H9 (cell line): ENCODE measurements at regions not wholly inside any gene's neighbourhood (a gene's known extent, or its start where the extent isn't known, plus 50 kb on each side); places are given as distances from the start of the nearest gene placed in this dataset.

ENCODE experiments used
- DNase-seq: peaks from one replicate; pipeline ENCODE4 v3.0.0-alpha.2; 2017
- H2AFZ ChIP-seq: one replicate; pipeline ENCODE4 v1.6.1; 2013; ENCODE audit warnings: mild to moderate bottlenecking, low read length, control low read depth, moderate library complexity
- H2AK5ac ChIP-seq: 2 replicates; pipeline ENCODE4 v1.6.1; 2013; ENCODE audit warnings: low read length, control low read depth, mixed read lengths; ENCODE audit not compliant: insufficient read length
- H2BK120ac ChIP-seq: one replicate; pipeline ENCODE4 v1.6.1; 2013; ENCODE audit warnings: low read depth, mild to moderate bottlenecking, low read length, control low read depth, inconsistent platforms; ENCODE audit not compliant: poor library complexity, severe bottlenecking
- H2BK12ac ChIP-seq: 2 replicates; pipeline ENCODE4 v1.6.1; 2013; ENCODE audit warnings: low read length, control low read depth, mixed read lengths, low read depth; ENCODE audit not compliant: insufficient read length
- H2BK15ac ChIP-seq: 2 replicates; pipeline ENCODE4 v1.6.1; 2013; ENCODE audit warnings: low read depth, low read length, control low read depth
- H2BK20ac ChIP-seq: one replicate; pipeline ENCODE4 v1.6.1; 2013; ENCODE audit warnings: low read depth, mild to moderate bottlenecking, low read length, control low read depth, inconsistent platforms; ENCODE audit not compliant: poor library complexity, severe bottlenecking
- H2BK5ac ChIP-seq: 2 replicates; pipeline ENCODE4 v1.6.1; 2013; ENCODE audit warnings: low read length, control low read depth, mixed read lengths; ENCODE audit not compliant: insufficient read length
- H3K14ac ChIP-seq: 2 replicates; pipeline ENCODE4 v1.6.1; 2013; ENCODE audit warnings: low read length, control low read depth; ENCODE audit not compliant: insufficient read depth
- H3K18ac ChIP-seq: 2 replicates; pipeline ENCODE4 v1.6.1; 2013; ENCODE audit warnings: low read depth, mild to moderate bottlenecking, mixed read lengths, low read length, control low read depth; ENCODE audit not compliant: insufficient read length
- H3K23ac ChIP-seq: 2 replicates; pipeline ENCODE4 v1.6.1; 2013; ENCODE audit warnings: low read length, control low read depth, mixed read lengths, low read depth; ENCODE audit not compliant: insufficient read length
- H3K23me2 ChIP-seq: 2 replicates; pipeline ENCODE4 v1.6.1; 2013; ENCODE audit warnings: low read depth, mild to moderate bottlenecking, mixed read lengths, low read length, control low read depth; ENCODE audit not compliant: insufficient read length, poor library complexity, severe bottlenecking
- H3K27ac ChIP-seq: 2 replicates; pipeline ENCODE4 v1.5.1; 2013; ENCODE audit warnings: low read length, control low read depth, mixed read lengths, low read depth; ENCODE audit not compliant: insufficient read length
- H3K27me3 ChIP-seq: 2 replicates; pipeline ENCODE4 v1.6.1; 2013; ENCODE audit warnings: low read length, control low read depth, inconsistent platforms; ENCODE audit not compliant: insufficient read depth
- H3K4ac ChIP-seq: 2 replicates; pipeline ENCODE4 v1.6.1; 2013; ENCODE audit warnings: low read depth, mild to moderate bottlenecking, control low read depth, inconsistent platforms, low read length, moderate library complexity
- H3K4me1 ChIP-seq: 2 replicates; pipeline ENCODE4 v1.6.1; 2013; ENCODE audit warnings: low read length, control low read depth, inconsistent platforms; ENCODE audit not compliant: insufficient read depth
- H3K4me2 ChIP-seq: 2 replicates; pipeline ENCODE4 v1.6.1; 2013; ENCODE audit warnings: low read length, control low read depth, mixed read lengths; ENCODE audit not compliant: insufficient read length, insufficient read depth
- H3K56ac ChIP-seq: 2 replicates; pipeline ENCODE4 v1.6.1; 2013; ENCODE audit warnings: low read depth, mild to moderate bottlenecking, mixed read lengths, low read length, control low read depth; ENCODE audit not compliant: insufficient read length
- H3K79me1 ChIP-seq: 2 replicates; pipeline ENCODE4 v1.6.1; 2013; ENCODE audit warnings: low read depth, mild to moderate bottlenecking, moderate library complexity, low read length, control low read depth, inconsistent platforms; ENCODE audit not compliant: insufficient read depth, poor library complexity, severe bottlenecking
- H3K79me2 ChIP-seq: 2 replicates; pipeline ENCODE4 v1.6.1; 2013; ENCODE audit warnings: low read length, control low read depth, inconsistent platforms; ENCODE audit not compliant: insufficient read depth
- H3K9ac ChIP-seq: 2 replicates; pipeline ENCODE4 v1.6.1; 2013; ENCODE audit warnings: low read length, control low read depth, mixed read lengths; ENCODE audit not compliant: insufficient read length; ENCODE audit errors: extremely low read depth
- H3K9me3 ChIP-seq: one replicate; pipeline ENCODE4 v1.6.1; 2013; ENCODE audit warnings: low read depth, low read length, inconsistent platforms; ENCODE audit not compliant: control insufficient read depth
- H3T11ph ChIP-seq: one replicate; pipeline ENCODE4 v1.6.1; 2013; ENCODE audit warnings: mild to moderate bottlenecking, low read length, control low read depth, inconsistent platforms
- H4K20me1 ChIP-seq: one replicate; pipeline ENCODE4 v1.6.1; 2013; ENCODE audit not compliant: control insufficient read depth, insufficient read length, insufficient read depth
- H4K5ac ChIP-seq: 2 replicates; pipeline ENCODE4 v1.6.1; 2013; ENCODE audit warnings: low read depth, mild to moderate bottlenecking, mixed read lengths, low read length, control low read depth; ENCODE audit not compliant: insufficient read length
- H4K8ac ChIP-seq: replicated peaks from 2 replicates; pipeline ENCODE4 v1.6.1; 2013; ENCODE audit warnings: low read length, control low read depth, mixed read lengths, low read depth; ENCODE audit not compliant: insufficient read length
- H4K91ac ChIP-seq: 2 replicates; pipeline ENCODE4 v1.6.1; 2013; ENCODE audit warnings: low read depth, mild to moderate bottlenecking, moderate library complexity, mixed read lengths, low read length, control low read depth; ENCODE audit not compliant: insufficient read length
- H3K27ac Mint-ChIP-seq, 3 experiments: 2 replicates in 2 of 3; 3 replicates in 1 of 3; pipeline ENCODE4 v1.8.0; 2020 to 2021; ENCODE audit warnings: mixed read lengths in 3 of 3, mild to moderate bottlenecking in 1 of 3, moderate library complexity in 1 of 3
- H3K27me3 Mint-ChIP-seq: 2 replicates; pipeline ENCODE4 v1.8.0; 2021; ENCODE audit warnings: low read depth, mild to moderate bottlenecking, moderate library complexity, mixed read lengths
- H3K36me3 Mint-ChIP-seq, 3 experiments: 2 replicates in 2 of 3; 3 replicates in 1 of 3; pipeline ENCODE4 v1.8.0; 2020 to 2021; ENCODE audit warnings: low read depth in 3 of 3, mixed read lengths in 3 of 3; ENCODE audit not compliant: insufficient read depth in 1 of 3
- H3K4me1 Mint-ChIP-seq, 2 experiments: 2 replicates each; pipeline ENCODE4 v1.8.0; 2020; ENCODE audit warnings: mixed read lengths in 2 of 2
- H3K4me3 Mint-ChIP-seq, 2 experiments: 2 replicates in 1 of 2; 3 replicates in 1 of 2; pipeline ENCODE4 v1.8.0; 2020 to 2021; ENCODE audit warnings: mild to moderate bottlenecking in 2 of 2, mixed read lengths in 2 of 2, moderate library complexity in 1 of 2
- H3K9me3 Mint-ChIP-seq, 2 experiments: 2 replicates in 1 of 2; 3 replicates in 1 of 2; pipeline ENCODE4 v1.8.0; 2020; ENCODE audit warnings: mild to moderate bottlenecking in 2 of 2, mixed read lengths in 2 of 2, moderate library complexity in 1 of 2
- WGBS: extraction: QIAGEN DNeasy Blood & Tissue Kit; methylation state at CpG from one replicate; pipeline ENCODE4 v1.1.7; 2013; ENCODE audit warnings: missing lambda C conversion rate, low lambda C conversion rate, mixed read lengths; ENCODE audit not compliant: insufficient read length; ENCODE audit errors: extremely low coverage; 5-methylcytosine and 5-hydroxymethylcytosine counted together
- TF ChIP-seq, protein P1 (sequence below): fragments of 200-600 bp; sonication (generic); conservative IDR thresholded peaks from 3 replicates; pipeline ENCODE4 v1.8.0; 2021; ENCODE audit warnings: antibody characterized with exemption, mild to moderate bottlenecking

DNA sequence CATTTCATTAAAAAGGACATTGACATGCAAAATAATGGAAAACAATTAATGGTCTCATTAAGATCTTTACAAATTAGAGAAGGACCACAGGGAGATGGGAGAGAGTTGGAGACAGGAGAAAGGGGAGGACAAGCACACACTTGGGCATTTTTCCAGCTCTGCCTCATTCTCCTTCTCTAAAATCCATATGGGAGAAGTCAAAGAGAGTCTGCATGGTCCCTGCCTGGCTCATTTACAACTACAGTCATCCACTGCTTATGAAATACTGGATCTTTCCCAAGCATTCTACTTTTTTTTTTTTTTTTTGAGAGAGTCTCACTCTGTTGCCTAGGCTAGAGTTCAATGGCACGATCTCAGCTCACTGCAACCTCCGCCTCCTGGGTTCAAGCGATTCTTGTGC is 518.9 kb upstream of the CELF2 start:
- no peak overlapping the region for H2BK5ac ChIP-seq
- Mint-ChIP-seq H3K36me3 (peaks cover 0 to 9% (median 0%) of the 10 kb centered on the region in 3 experiments; a peak in 3 of 7 replicates), H3K4me1 (no peaks in the 10 kb centered on the region), H3K27ac (no peak overlapping the region), H3K4me3 (no peak overlapping the region), H3K27me3 (peaks cover 2% of the 10 kb centered on the region; the same call in 1 of the 2 replicates), H3K9me3 (peaks cover 11 to 12% of the 10 kb centered on the region in 2 experiments; a peak in 4 of 5 replicates)
- H3T11ph ChIP-seq, result no peak overlapping the region
- no peak overlapping the region for H3K4me2 ChIP-seq
- H2BK120ac ChIP-seq, result no peak overlapping the region
- no peak overlapping the region for H2AK5ac ChIP-seq
- TF ChIP-seq, protein P1, sequence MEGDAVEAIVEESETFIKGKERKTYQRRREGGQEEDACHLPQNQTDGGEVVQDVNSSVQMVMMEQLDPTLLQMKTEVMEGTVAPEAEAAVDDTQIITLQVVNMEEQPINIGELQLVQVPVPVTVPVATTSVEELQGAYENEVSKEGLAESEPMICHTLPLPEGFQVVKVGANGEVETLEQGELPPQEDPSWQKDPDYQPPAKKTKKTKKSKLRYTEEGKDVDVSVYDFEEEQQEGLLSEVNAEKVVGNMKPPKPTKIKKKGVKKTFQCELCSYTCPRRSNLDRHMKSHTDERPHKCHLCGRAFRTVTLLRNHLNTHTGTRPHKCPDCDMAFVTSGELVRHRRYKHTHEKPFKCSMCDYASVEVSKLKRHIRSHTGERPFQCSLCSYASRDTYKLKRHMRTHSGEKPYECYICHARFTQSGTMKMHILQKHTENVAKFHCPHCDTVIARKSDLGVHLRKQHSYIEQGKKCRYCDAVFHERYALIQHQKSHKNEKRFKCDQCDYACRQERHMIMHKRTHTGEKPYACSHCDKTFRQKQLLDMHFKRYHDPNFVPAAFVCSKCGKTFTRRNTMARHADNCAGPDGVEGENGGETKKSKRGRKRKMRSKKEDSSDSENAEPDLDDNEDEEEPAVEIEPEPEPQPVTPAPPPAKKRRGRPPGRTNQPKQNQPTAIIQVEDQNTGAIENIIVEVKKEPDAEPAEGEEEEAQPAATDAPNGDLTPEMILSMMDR, result no peak
- no peaks in the 10 kb centered on the region for H3K79me2 ChIP-seq
- no peak overlapping the region for H2BK20ac ChIP-seq
- H2BK15ac ChIP-seq, result no peak overlapping the region
- H3K18ac ChIP-seq, result no peak overlapping the region
- no peaks in the 10 kb centered on the region for H3K4me1 ChIP-seq
- no peak for DNase-seq
- H3K79me1 ChIP-seq, result no peaks in the 10 kb centered on the region
- H3K9me3 ChIP-seq, result no peaks in the 10 kb centered on the region
- no peak overlapping the region for H3K23ac ChIP-seq
- H4K20me1 ChIP-seq, result no peaks in the 10 kb centered on the region
- H4K8ac ChIP-seq, result no peak overlapping the region
- no peak overlapping the region for H3K56ac ChIP-seq
- no peak overlapping the region for H3K9ac ChIP-seq
- H2AFZ ChIP-seq, result no peak overlapping the region
- no peak overlapping the region for H4K91ac ChIP-seq
- no peaks in the 10 kb centered on the region for H3K27me3 ChIP-seq
- WGBS, result no CpG with 5 or more reads among the region's 3 CpGs
- H2BK12ac ChIP-seq, result no peak overlapping the region
- H3K23me2 ChIP-seq, result no peaks in the 10 kb centered on the region
- H3K4ac ChIP-seq, result no peak overlapping the region
- no peak overlapping the region for H3K14ac ChIP-seq
- H4K5ac ChIP-seq, result no peak overlapping the region
- H3K27ac ChIP-seq, result no peak overlapping the region
